HEK293T (cell line): ENCODE measurements at regions not wholly inside any gene's neighbourhood (a gene's known extent, or its start where the extent isn't known, plus 50 kb on each side); places are given as distances from the start of the nearest gene placed in this dataset.
"Not testable (repeated sequence)": the region's sequence is repeated elsewhere in the genome, so short reads cannot be mapped to it uniquely, and the experiment has no call there.

Experiments
- CTCF ChIA-PET: fragments of 350-600 bp; formaldehyde crosslinking; extraction: SDS; loops from one replicate; lab custom pipeline; 2021; ENCODE audit warnings: antibody characterized with exemption, inconsistent platforms; lab: Yijun Ruan, JAX
- POLR2A ChIA-PET: fragments of 350-600 bp; formaldehyde crosslinking; extraction: SDS; loops from one replicate; lab custom pipeline; 2020; ENCODE audit warnings: antibody characterized with exemption, inconsistent platforms; lab: Yijun Ruan, JAX
- DNase-seq: peaks from one replicate; pipeline ENCODE4 v3.0.0; 2012; ENCODE audit warnings: mixed read lengths; ENCODE audit errors: extremely low spot score
- ARNT ChIP-seq: fragments of 450-650 bp; IDR thresholded peaks from 2 replicates; pipeline ENCODE4 v1.6.1; 2017; ENCODE audit warnings: mild to moderate bottlenecking
- BHLHE40 ChIP-seq: fragments of 450-650 bp; IDR thresholded peaks from 2 replicates; pipeline ENCODE4 v1.6.1; 2016; ENCODE audit warnings: mild to moderate bottlenecking, moderate library complexity, borderline replicate concordance
- CTBP1 ChIP-seq: fragments of 450-650 bp; IDR thresholded peaks from 2 replicates; pipeline ENCODE4 v1.6.1; 2016; ENCODE audit warnings: borderline replicate concordance
- ELF4 ChIP-seq: fragments of 450-650 bp; IDR thresholded peaks from 2 replicates; pipeline ENCODE4 v1.6.1; 2017; ENCODE audit warnings: antibody characterized with exemption
- FOXA1 ChIP-seq: fragments of 450-650 bp; IDR thresholded peaks from 2 replicates; pipeline ENCODE4 v1.6.1; 2016; ENCODE audit warnings: mild to moderate bottlenecking
- FOXK2 ChIP-seq: fragments of 450-650 bp; IDR thresholded peaks from 2 replicates; pipeline ENCODE4 v1.6.1; 2016; ENCODE audit warnings: mild to moderate bottlenecking
- FOXM1 ChIP-seq: fragments of 450-650 bp; IDR thresholded peaks from 2 replicates; pipeline ENCODE4 v1.6.1; 2017; ENCODE audit warnings: mild to moderate bottlenecking, borderline replicate concordance
- HDGF ChIP-seq: fragments of 450-650 bp; IDR thresholded peaks from 2 replicates; pipeline ENCODE4 v1.6.1; 2017; ENCODE audit warnings: antibody characterized with exemption, borderline replicate concordance
- L3MBTL2 ChIP-seq: fragments of 450-650 bp; conservative IDR thresholded peaks from 2 replicates; pipeline ENCODE4 v1.6.1; 2016; ENCODE audit warnings: mild to moderate bottlenecking
- LEF1 ChIP-seq: fragments of 450-650 bp; IDR thresholded peaks from 2 replicates; pipeline ENCODE4 v1.6.1; 2017; ENCODE audit warnings: mild to moderate bottlenecking, borderline replicate concordance
- NFRKB ChIP-seq: fragments of 450-650 bp; IDR thresholded peaks from 2 replicates; pipeline ENCODE4 v1.6.1; 2016; ENCODE audit warnings: mild to moderate bottlenecking, moderate library complexity
- PKNOX1 ChIP-seq: fragments of 450-650 bp; IDR thresholded peaks from 2 replicates; pipeline ENCODE4 v1.6.1; 2016
- SP1 ChIP-seq: fragments of 450-650 bp; IDR thresholded peaks from 2 replicates; pipeline ENCODE4 v1.6.1; 2017
- SUZ12 ChIP-seq: fragments of 450-650 bp; IDR thresholded peaks from 2 replicates; pipeline ENCODE4 v1.6.1; 2016; ENCODE audit warnings: mild to moderate bottlenecking
- TARDBP ChIP-seq: fragments of 450-650 bp; IDR thresholded peaks from 2 replicates; pipeline ENCODE4 v1.6.1; 2016
- ZNF384 ChIP-seq: fragments of 450-650 bp; IDR thresholded peaks from 2 replicates; pipeline ENCODE4 v1.6.1; 2016

DNA sequence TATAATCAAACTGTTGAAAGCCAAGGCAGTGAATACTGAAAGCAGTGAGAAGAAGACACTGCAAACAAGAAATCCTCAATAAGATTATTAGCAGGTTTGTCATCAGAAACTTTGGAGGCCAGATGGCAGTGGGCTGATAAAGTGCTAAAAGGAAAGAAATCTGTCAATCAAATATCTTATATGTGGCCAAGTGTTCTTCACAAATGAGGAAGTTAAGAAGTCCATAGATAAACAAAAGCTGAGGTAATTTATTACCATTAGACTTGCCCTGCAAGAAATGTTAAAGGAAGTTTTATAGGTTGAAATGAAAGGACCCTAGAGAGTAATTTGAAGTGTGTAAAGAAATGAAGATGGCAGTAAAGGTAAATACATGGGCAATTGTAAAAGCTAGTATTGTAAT is 586.6 kb downstream of the RAPGEF2 start:
- POLR2A ChIA-PET: no interaction called here
- CTCF ChIA-PET: no interaction called here
- DNase-seq: no peak
- TF ChIP-seq NFRKB (no peak), PKNOX1 (peak; percentile 63; the same call in 1 of the 2 replicates)

- no peak for DNase-seq
- TF ChIP-seq PKNOX1: no peak
- TF ChIP-seq NFRKB: no peak
- no peak for TF ChIP-seq FOXM1
- no peak for TF ChIP-seq SUZ12
- no peak for TF ChIP-seq FOXK2
- ChIA-PET CTCF (no interaction called here), POLR2A (no interaction called here)
Observed at GRCh38 chr4:159697322-159698283, 594.7 kb downstream of the RAPGEF2 start.

GRCh38 chr4:159698336-159698735 is 595.5 kb downstream of the RAPGEF2 start:
- TF ChIP-seq FOXK2: no peak
- no peak for TF ChIP-seq L3MBTL2
- no peak for TF ChIP-seq CTBP1
- no peak for TF ChIP-seq ELF4
- TF ChIP-seq HDGF: no peak
- no peak for TF ChIP-seq NFRKB
- ChIA-PET POLR2A (no interaction called here), CTCF (no interaction called here)
- no peak for DNase-seq

GRCh38 chr4:159702200-159702599 is 599.3 kb downstream of the RAPGEF2 start:
- ChIA-PET POLR2A (no interaction called here), CTCF (no interaction called here)
- no peak for DNase-seq
- no peak for TF ChIP-seq FOXM1
- no peak for TF ChIP-seq ELF4
- TF ChIP-seq FOXA1: no peak
- no peak for TF ChIP-seq TARDBP
- TF ChIP-seq SP1: no peak
- TF ChIP-seq ARNT: no peak
- no peak for TF ChIP-seq HDGF
- no peak for TF ChIP-seq PKNOX1
- TF ChIP-seq LEF1: no peak
- TF ChIP-seq SUZ12: no peak
- TF ChIP-seq CTBP1: no peak
- no peak for TF ChIP-seq FOXK2
- TF ChIP-seq BHLHE40: no peak
- TF ChIP-seq L3MBTL2: no peak
- TF ChIP-seq ZNF384: no peak
- TF ChIP-seq NFRKB: no peak

DNA sequence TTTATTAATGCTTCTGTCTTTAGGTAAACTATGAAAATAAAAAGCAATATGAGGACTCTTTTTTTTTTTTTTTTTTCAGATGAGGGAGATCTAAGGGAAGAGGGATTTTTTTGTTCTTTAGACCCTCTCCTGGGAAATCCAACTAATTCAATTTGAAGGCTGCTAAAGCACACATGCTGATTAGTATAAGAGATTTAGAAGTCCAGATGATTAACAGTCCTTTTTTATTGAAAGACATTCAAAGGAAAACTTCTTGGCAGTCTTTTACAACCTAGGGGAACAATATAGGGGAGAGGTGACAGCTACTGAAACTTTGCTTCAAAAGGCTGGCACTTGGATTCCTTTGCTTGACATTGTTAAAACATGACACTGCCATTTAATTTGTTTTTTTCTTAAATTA is 602.5 kb downstream of the RAPGEF2 start:
- POLR2A ChIA-PET: no interaction called here
- TF ChIP-seq NFRKB (no peak), ARNT (no peak), SUZ12 (no peak), FOXK2 (no peak), ZNF384 (no peak), BHLHE40 (no peak)
- DNase-seq: no peak

GRCh38 chr4:159706704-159707103 is 603.8 kb downstream of the RAPGEF2 start:
- TF ChIP-seq NFRKB (no peak), TARDBP (no peak), L3MBTL2 (no peak), SP1 (no peak), ZNF384 (no peak), BHLHE40 (no peak), HDGF (no peak), FOXA1 (no peak), LEF1 (no peak), FOXM1 (no peak), FOXK2 (no peak), ELF4 (no peak), PKNOX1 (no peak), CTBP1 (no peak), SUZ12 (no peak), ARNT (no peak)
- POLR2A ChIA-PET: no interaction called here
- CTCF ChIA-PET: no interaction called here
- DNase-seq: no peak

More for the DNA sequence above, 602.5 kb downstream of the RAPGEF2 start:
- CTCF ChIA-PET: no interaction called here

DNA sequence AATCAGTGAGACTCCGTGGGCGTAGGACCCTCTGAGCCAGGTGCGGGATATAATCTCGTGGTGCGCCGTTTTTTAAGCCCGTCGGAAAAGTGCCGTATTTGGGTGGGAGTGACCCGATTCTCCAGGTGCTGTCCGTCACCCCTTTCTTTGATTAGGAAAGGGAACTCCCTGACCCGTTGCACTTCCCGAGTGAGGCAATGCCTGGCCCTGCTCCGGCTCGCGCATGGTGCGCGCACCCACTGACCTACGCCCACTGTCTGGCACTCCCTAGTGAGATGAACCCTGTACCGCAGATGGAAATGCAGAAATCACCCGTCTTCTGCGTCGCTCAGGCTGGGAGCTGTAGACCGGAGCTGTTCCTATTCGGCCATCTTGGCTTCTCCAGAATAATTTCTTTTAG is 612.3 kb downstream of the RAPGEF2 start:
- CTCF ChIA-PET, DNase-seq, POLR2A ChIA-PET: not testable (repeated sequence)
